Left lung (tissue), 4 donors: ENCODE measurements at regions not wholly inside any gene's neighbourhood (a gene's known extent, or its start where the extent isn't known, plus 50 kb on each side); places are given as distances from the start of the nearest gene placed in this dataset.
A peak's percentile ranks its signal among the peaks of the same experiment; 100 is the strongest.

ENCODE experiments used
- ATAC-seq: fragments of 200-7000 bp; cut with Tn5 transposase; one replicate; pipeline ENCODE4 v1.9.1; 2020; ENCODE audit warnings: moderate library complexity
- DNase-seq, 4 donors: peaks; one replicate each; pipeline ENCODE4 v3.0.0-alpha.2; 2013 to 2020
- H3K27ac ChIP-seq, 2 donors: fragments of 200-600 bp; sonication (generic) in 1 of 2; one replicate each; pipeline versions ENCODE4 v1.5.0 to v1.8.0; 2020 to 2021
- H3K27me3 ChIP-seq, 2 donors: fragments of 200-600 bp; sonication (generic) in 1 of 2; one replicate each; pipeline versions ENCODE4 v1.5.0 to v1.8.0; 2020 to 2021
- H3K36me3 ChIP-seq, 2 donors: fragments of 200-600 bp; sonication (generic) in 1 of 2; one replicate each; pipeline versions ENCODE4 v1.5.0 to v1.8.0; 2020 to 2021
- H3K4me1 ChIP-seq, 2 donors: fragments of 200-600 bp; one replicate each; pipeline ENCODE4 v1.8.0; 2021
- H3K4me3 ChIP-seq, 2 donors: fragments of 200-600 bp; sonication (generic) in 1 of 2; one replicate each; pipeline versions ENCODE4 v1.5.0 to v1.8.0; 2020 to 2021; ENCODE audit warnings: mild to moderate bottlenecking in 1 of 2
- H3K9me3 ChIP-seq, 2 donors: fragments of 200-600 bp; sonication (generic) in 1 of 2; one replicate each; pipeline versions ENCODE4 v1.5.0 to v1.8.0; 2020 to 2021
- intact Hi-C, 2 donors: fragments of 100-400 bp; cut with DNase I; formaldehyde crosslinking; loops; one replicate each; pipeline versions ENCODE4 v1.11.2 to v1.14.2; 2022
- TF ChIP-seq, protein P1 (sequence below), 2 donors: fragments of 200-600 bp; sonication (generic) in 1 of 2; IDR thresholded peaks; one replicate each; pipeline versions ENCODE4 v1.5.0 to v1.8.0; 2021; ENCODE audit warnings: antibody characterized with exemption in 2 of 2
- donor health status: DM: no; HTN: yes; CAD: no.
- donor health status: DM: no; HTN: no; CAD: no.

DNA sequence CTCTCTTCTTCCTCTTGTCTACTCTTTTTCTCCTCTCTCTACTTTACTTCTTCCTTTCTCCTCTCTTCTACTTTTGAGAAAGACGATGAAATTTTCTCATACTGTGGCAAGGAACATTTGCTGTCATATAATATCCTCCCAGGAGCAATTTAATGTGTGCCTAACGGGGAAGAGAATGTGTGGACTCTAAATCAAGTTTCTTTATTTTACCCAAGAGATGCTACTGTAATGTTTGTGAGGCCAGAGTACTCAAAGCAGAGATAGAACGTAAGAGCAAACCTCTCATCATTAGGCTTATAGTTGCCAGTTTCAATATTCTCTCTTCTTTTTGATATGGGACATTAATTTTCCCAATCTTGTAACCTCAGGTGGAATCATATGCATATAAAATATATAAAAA lies 801.4 kb downstream of the BCKDHB start:
- Histone ChIP-seq H3K4me3 (no peak overlapping the region), H3K9me3 (no peaks in the 10 kb centered on the region), H3K27ac (no peak overlapping the region), H3K4me1 (no peaks in the 10 kb centered on the region), H3K36me3 (no peaks in the 10 kb centered on the region), H3K27me3 (no peaks in the 10 kb centered on the region)
- ATAC-seq (no peak), DNase-seq (no peak)
- TF ChIP-seq, protein P1, sequence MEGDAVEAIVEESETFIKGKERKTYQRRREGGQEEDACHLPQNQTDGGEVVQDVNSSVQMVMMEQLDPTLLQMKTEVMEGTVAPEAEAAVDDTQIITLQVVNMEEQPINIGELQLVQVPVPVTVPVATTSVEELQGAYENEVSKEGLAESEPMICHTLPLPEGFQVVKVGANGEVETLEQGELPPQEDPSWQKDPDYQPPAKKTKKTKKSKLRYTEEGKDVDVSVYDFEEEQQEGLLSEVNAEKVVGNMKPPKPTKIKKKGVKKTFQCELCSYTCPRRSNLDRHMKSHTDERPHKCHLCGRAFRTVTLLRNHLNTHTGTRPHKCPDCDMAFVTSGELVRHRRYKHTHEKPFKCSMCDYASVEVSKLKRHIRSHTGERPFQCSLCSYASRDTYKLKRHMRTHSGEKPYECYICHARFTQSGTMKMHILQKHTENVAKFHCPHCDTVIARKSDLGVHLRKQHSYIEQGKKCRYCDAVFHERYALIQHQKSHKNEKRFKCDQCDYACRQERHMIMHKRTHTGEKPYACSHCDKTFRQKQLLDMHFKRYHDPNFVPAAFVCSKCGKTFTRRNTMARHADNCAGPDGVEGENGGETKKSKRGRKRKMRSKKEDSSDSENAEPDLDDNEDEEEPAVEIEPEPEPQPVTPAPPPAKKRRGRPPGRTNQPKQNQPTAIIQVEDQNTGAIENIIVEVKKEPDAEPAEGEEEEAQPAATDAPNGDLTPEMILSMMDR (IDR thresholded peaks at IDR 0.05), result no peak
- intact Hi-C loops, result no loop called here

DNA sequence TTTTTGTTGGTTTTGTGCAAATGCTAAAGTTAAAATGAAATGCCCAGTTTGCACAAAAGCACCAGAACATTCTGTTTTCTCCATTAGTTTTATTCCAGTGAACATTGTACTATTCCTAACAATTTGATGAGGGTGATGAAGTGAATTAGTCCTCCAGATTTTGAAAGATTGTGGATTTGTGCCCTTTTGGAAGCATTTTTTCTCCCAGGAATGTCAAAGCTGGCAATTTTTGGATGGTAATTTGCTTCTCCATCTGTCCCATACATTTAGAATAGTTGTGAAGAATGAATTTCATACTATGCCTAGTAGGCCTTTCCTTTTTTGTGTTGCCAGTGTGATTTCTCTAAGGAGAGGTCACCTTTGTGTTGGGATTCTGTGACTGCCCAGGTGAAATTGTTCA lies 797.2 kb downstream of the BCKDHB start:
- Histone ChIP-seq H3K4me3 (no peak overlapping the region), H3K9me3 (peaks cover 0 to 20% of the 10 kb centered on the region in 2 donors), H3K36me3 (no peaks in the 10 kb centered on the region), H3K27me3 (no peaks in the 10 kb centered on the region), H3K27ac (no peak overlapping the region), H3K4me1 (no peaks in the 10 kb centered on the region)
- no peak for DNase-seq
- TF ChIP-seq, protein P1 (IDR thresholded peaks at IDR 0.05), result no peak
- intact Hi-C loops, result no loop called here
- ATAC-seq, result no peak

DNA sequence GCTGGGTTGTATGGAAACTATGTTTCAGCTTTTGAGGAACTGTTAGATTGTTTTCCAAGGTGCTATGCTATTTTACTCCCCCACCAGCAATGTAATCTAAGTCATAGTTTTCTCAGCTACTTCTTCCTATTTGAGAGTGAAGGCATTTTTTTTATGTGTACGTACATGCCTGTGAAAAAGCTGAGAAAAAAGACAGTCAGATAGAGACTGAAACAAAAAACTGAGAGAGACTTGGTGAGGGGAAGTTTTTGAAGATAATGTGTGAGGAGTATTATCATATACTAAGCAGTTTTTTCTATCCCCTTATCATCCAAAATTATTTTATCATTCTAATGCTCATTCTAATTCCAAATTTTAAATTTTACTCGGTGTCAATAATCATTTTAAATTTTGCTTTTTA lies 780.0 kb downstream of the BCKDHB start:
- no peak for ATAC-seq
- H3K36me3 ChIP-seq, result no peaks in the 10 kb centered on the region
- no peak overlapping the region for H3K4me3 ChIP-seq

DNA sequence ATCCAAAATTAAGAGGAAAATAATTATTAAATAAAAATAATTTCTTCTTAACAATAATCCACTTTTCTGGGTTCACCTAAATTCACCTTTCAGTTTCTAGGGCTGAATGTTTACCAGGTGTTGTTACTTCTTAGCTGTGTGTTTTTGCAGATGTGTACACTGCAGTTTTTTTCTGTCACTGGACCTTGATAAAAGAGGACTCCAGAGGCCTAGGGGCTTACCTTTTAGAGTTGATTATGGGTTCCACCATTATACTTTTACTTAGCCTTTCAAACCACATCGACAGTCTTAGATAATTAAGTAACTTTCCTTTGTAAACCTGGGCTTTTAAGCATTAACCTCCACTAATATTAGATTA lies 766.5 kb downstream of the BCKDHB start:
- H3K4me1 ChIP-seq, result no peaks in the 10 kb centered on the region
- no peaks in the 10 kb centered on the region for H3K27me3 ChIP-seq
- TF ChIP-seq, protein P1 (IDR thresholded peaks at IDR 0.05), result no peak
- DNase-seq (no peak), ATAC-seq (no peak)
- peaks cover 0 to 14% of the 10 kb centered on the region in 2 donors for H3K9me3 ChIP-seq
- H3K4me3 ChIP-seq, result no peak overlapping the region
- no peak overlapping the region for H3K27ac ChIP-seq
- no peaks in the 10 kb centered on the region for H3K36me3 ChIP-seq
- intact Hi-C loops, result no loop called here

More for the DNA sequence above, 780.0 kb downstream of the BCKDHB start:
- Histone ChIP-seq H3K27ac (no peak overlapping the region), H3K4me1 (no peaks in the 10 kb centered on the region), H3K27me3 (no peaks in the 10 kb centered on the region), H3K9me3 (no peaks in the 10 kb centered on the region)
- no peak for DNase-seq
- intact Hi-C loops, result no loop called here
- TF ChIP-seq, protein P1 (IDR thresholded peaks at IDR 0.05), result no peak

DNA sequence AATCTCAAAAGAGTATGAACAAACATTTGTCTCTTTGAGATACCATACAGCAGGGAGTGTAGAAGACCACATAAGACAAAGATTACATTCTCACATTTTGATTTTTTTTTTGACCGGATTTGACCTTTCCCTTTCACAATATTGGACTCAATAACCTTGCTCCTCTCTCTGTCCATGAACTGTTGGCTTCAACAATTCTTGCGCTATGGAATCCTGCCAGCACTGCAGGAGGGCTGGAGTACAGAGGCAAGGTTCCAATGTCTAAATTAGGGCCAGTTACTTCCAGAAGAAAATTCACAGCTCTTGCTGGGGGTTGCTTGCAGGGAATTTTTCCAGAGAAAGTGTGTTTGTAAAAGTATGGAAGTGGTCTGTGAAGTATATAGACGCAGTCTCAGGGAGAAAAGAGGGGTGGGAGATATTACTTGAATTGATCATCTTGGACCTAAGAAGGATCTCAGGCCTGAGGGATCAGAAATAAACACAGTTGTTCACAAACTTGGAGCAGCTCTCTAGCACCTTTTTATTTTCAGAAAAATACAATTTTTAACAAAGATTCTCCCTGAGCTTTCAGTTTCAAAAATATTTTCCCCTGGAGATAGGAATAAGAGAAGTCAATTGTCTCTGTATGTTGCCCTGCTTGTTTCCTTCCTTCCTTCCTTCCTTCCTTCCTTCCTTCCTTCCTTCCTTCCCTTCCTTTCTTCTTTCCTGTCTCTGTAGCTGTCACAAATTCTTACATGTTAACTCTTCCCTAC lies 765.9 kb downstream of the BCKDHB start:
- no peaks in the 10 kb centered on the region for H3K27me3 ChIP-seq
- TF ChIP-seq, protein P1 (IDR thresholded peaks at IDR 0.05), result no peak
- H3K4me1 ChIP-seq, result no peaks in the 10 kb centered on the region
- ATAC-seq, result no peak
- no peak overlapping the region for H3K27ac ChIP-seq
- peaks cover 0 to 14% of the 10 kb centered on the region in 2 donors for H3K9me3 ChIP-seq
- no peaks in the 10 kb centered on the region for H3K36me3 ChIP-seq
- H3K4me3 ChIP-seq, result no peak overlapping the region
- peak in 2 of 4 donors; percentile 5 to 11 for DNase-seq
- intact Hi-C loops, result no loop called here
